Mesenteric fat pad (tissue), 1 donor: ENCODE measurements at regions not wholly inside any gene's neighbourhood (a gene's known extent, or its start where the extent isn't known, plus 50 kb on each side); places are given as distances from the start of the nearest gene placed in this dataset.
A peak's percentile ranks its signal among the peaks of the same experiment; 100 is the strongest.

ENCODE experiments used
- DNase-seq: peaks from one replicate; pipeline ENCODE4 v3.0.0-alpha.2; 2020; ENCODE audit warnings: low spot score
- donor health status: DM: yes; HTN: yes; CAD: no.

DNA sequence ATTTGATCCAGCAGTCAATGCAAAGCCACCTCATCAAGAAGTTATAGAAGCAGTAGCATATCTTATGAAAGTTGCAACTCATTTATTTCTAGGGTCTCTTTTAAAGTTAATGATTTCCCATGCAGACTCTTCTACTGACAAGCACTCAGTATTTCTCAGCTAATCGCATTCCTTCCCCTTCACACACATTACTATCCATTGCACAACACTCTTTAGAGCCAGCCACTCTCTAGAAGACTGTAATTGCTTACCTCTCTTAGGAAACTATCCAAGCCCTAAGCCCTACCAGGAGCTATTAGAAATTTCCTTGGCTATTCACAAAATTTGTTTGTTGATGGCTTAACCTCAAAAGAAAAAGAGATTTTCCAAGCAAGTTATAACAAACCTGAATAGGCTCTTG, 106.0 kb downstream of the ADAMTS1 start:
- DNase-seq, result no peak

DNA sequence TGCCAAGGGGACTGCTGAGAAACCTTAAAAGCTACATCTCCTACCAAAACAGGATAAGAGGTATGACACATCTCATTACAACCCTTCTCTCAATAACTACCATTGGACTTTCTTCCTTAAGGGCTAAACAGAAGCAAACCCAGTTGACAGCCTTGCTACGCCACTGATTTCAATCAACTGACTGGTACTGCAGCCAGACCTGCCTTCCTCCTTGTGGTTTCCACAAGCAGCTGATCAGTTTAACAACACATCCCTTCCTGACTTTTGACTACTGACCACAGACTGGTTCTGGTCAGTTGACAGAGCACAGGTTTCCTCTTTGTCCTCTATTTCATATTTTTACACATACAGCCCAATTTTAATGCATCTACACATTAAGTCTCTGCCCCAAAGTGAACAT, 108.8 kb downstream of the ADAMTS1 start:
- DNase-seq, result no peak

DNA sequence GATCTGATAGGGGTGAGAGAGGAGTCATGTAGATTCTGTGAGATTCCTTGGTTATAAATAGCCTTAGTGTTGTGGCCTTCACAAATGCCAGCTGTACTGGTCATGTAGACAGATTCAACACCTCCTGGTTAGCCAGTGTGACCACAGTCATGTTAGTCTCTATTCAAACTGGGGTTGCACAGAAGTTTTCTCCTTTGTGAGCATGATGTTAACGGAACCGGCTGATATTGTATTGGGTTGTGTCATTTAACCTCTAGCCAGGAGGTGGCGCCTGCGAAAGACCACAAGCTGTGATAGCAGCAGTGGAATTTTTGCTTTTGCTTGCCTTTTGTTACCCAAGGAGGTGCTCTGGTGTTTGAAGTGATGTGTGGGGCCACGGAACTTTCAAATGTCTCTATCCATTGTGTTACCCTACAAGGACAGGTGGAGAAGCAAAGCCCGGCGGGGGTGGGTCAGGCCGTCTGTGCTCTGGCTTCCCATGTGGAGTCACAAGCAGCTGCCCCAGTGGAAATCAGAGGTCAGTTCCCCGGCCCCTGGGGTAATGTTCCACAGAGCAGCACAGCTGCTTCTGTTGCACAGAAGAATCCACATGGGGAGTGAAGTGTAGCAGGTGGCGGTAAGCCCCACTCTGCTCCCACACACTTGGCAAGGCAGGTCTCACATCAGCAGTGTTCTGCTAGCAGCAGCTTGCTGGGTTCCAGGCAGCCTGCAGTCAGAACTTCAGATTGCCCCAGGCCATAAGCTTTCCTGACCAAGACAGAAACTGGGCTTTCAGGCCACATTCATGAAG, 112.6 kb downstream of the ADAMTS1 start:
- no peak for DNase-seq

DNA sequence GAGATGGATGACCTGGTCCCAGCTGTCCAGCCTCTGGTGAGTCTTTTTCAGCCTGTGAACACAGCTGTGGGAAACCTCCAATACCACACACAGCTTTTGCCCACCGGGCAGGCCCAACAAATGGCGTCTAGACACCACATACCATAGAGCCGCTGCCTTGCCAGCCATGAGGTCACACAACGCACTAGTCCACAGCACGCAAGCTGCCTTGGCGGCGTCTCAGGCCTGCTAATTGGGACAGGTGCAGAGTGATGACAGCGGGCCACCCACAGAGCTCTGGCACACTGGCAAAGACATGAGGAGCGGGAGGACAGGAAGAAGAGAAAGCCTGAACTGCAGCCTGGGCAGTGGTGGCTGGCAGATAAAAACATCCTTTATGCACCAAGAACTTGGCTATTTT, 125.5 kb downstream of the ADAMTS1 start:
- no peak for DNase-seq

DNA sequence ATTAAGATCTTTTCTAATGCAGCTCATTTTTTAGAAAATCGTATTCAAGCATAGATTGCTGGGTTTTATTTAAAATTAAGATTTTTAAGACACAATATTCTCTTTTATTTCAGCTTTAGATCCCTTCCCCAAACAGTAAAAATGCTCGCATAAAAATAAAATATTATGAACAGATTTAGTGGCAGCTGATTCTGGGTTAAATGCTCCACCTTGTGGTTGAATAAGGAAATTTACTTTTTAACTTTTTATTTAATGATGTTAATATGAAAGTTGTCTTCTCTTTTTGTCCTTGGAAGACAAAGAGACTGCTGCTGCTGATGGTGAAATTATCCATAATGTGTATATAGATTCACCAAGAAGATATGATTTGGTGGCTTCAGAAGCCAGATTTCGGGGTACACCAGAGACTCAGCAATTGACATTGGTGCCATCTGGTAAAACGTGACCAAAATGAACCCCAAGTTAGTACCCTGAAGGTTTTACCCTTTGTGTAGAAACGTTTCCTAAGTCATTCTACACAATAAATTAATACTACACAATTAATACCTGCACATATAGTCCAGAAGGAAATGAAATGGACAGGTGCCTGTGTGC, 128.0 kb downstream of the ADAMTS1 start:
- DNase-seq, result no peak

DNA sequence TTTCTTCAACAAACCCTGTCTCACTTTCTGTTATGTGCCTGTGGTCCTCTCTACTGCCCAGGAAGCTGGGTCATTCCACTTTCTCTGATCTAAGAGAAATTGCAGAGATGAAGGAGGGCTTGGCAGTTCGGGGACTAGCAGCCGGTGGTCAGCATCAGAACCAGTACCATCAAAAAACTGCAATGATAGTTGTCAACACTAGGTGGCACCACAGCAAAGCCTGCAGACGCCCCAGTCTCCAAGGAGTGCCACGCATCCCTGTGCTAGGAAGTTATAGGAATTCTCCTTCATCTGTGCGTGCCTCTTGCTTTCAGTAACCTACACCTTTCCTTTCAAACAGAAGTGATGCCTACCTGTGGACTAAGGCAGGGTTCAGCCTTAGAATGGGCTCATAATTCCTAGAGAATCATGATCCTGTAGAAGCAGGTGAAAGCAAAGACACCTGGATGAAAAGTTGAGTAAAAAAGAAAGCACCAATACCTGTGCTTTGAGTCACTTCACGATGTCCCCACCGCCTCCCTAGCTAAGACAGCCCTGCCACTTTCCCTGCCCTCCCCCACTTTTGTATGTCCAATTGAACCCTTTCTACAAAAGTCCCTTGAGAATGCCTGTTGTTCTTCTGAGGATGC, 129.2 kb downstream of the ADAMTS1 start:
- DNase-seq, result no peak

DNA sequence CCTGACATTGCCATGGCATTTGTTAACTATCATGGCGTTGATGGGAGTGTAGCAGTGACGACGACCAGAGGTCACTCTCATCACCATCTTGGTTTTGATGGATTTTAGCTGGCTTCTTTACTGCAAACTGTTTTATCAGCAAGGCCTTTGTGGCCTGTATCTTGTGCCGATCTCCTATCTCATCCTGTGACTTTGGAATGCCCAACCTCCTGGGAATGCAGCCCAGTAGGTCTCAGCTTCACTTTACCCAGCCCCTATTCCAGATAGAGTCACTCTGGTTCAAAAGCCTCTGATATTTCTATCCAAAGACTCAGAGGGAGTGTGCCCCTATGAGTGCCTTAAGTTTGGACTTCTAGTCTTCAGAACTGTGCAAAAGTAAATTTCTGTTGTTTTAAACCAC, 130.1 kb downstream of the ADAMTS1 start:
- DNase-seq, result no peak

DNA sequence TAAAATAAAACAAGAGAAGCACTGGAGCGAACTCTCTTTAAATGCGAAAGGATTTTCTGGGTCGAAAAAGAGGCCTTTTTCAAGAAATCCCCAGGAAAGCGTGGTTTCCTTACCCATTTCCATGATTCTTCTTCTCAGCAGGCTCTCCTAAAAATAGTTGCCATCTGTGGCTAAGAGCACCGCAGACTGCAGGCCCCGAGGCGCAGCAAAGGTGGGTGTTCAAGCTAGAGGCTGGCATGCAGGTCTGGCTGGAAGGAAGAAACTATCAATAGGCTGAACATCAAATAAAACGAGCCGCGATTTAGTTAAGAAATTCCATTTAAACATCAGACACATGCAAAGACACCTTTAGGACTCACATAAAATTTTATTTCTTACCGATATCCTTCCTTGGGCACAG, 135.1 kb downstream of the ADAMTS1 start:
- DNase-seq, result peak; percentile 30

DNA sequence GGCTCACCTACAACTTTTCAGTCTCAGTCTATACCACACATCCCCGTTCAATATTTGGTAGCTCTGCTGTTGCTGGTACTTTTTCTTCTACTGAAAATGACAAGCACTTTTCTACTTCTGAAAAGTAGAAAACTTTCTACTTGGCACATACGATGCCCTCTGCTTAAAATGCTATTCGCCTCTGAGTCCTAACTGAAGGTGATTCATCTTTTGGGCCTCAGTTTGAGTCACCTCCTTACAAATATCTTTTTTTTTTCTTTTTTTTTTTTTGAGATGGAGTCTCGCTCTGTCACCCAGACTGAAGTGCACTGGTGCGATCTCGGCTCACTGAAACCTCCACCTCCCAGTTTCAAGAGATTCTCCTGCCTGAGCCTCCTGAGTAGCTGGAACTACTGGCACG, 136.0 kb upstream of the CYYR1 start:
- DNase-seq, result no peak

DNA sequence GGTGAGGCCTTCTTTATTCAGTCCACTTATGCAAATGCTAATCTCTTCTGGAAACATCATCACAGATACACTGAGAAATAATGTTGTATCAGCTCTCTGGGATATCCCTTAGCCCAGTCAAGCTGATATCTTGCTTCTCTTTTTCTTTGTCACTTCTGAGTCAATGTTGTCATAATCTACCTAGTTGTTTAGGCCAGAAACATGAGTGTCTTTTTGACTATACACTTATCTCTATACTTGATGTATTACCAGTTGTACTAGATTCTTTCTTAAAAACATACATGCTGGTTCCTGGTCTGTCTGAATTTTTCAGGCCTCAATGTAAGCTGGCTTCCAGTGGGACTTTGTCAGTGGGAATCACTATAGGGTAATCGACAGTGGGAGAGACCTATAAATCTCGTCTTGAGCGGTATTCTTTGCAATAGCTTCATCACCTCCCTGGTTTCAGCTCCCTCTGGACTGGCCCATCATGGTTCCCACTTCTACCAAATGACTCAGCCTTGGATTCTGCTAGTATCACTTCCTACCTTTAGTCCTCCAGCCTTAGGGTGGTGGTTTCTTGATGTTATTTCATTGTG, 135.2 kb upstream of the CYYR1 start:
- no peak for DNase-seq

DNA sequence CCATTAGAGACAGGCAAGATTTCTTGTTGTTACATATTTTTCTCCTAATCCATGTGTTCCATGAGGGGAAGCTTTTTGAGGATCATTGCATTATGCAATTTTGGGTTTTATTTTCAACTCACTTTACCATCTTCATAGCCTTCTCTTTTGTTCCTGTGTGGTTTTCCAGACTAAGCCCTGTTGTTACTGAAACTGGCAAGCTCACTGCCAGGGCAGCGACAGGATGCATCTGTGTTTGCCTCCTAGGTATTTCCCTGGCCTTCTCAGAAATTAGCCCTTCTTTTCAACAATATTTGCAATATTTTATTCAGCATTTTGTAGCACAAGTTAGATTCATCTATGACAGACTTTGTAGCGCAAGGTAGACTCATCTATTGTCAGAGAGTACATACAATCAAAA, 134.2 kb upstream of the CYYR1 start:
- DNase-seq, result no peak

DNA sequence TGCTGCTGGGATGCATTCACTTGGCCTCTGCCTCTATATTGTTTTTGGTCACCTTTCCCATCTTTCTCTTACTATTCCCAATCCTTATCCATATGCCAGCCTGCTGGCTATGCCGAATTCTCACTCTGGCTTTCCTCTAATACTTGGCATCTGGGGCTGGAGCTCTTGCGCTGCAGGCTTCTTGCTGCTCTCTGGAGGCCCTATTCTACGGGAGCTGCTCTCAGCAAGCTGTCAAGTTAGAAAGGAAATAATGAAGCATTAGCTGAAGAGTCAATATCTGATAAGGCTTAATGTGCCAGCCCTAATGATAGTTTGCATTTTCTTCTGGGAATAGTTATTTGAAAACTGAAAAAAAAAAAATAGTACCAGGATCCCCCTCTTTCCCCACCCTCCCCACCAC, 125.3 kb upstream of the CYYR1 start:
- no peak for DNase-seq

DNA sequence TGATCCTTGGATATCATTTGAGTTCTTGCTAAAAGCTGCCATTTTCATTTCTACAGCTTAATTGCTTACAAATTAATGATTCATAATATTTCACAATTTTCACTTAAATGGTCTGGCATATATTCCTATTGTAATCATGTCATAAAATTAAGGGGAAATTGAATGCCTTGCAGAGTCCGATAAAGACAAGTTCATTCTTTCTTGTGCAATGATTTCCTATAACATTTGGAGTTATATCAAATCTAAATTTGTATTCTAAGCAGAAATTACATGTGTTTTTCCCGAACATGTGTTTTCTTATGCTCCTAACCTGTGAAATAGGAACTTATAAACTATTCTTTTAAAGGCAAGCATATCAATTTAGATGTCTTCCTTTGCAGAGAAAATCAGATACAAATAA, 118.3 kb upstream of the CYYR1 start:
- DNase-seq, result no peak

DNA sequence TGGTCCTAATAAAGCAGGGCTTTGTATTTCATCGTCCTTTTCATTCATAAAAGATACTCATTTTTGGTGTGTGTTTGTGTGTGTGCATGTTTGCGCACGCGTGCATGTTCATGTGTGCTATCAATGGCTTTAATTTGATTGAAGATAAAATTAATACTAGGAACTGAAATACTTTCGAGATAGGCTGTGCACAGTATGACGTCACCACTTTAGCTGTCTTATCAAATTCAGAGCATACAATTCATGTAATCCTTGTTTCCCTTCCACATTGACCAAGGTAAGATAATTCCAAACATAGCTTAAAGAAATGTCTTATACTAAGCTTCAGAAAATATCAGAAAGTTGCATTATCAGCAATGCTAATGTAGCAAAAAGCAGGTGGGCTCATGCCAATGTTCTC, 113.6 kb upstream of the CYYR1 start:
- no peak for DNase-seq

DNA sequence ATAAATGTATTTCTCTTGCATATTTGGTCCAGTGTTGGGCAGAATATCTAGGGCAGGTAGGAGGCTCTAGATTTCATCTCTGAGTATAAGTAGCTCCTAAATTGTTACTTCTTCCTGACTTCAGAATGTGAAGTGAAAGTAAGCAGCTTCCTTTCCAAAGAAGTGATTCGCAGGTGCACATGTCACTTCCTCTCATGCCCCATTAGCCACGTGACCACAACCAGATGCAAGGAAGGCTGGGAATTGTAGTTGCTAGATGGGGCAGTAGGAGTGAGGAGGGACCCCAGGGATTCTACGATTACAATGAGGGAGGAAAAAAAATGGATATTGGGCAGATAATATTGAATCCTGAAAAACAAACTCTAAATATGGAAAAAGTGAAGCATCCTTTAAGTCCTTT, 113.2 kb upstream of the CYYR1 start:
- DNase-seq, result no peak

DNA sequence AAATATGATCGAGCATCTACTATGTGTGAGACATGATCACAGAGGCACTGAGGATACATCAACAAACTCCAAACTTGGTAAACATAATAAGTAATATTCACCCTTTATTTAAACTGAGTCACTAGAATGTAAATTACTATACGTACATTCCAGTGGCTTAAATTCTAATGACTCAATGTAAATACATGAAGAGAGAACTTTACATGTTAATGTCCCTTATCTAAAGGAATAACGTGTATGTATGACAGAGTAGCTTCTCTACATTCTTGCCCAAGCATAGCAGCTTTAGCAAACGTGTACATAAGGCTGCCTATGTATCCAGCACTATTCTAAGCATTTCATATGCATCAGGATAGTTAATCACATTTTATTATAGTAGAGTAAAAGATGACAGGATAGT, 111.8 kb upstream of the CYYR1 start:
- DNase-seq, result no peak

DNA sequence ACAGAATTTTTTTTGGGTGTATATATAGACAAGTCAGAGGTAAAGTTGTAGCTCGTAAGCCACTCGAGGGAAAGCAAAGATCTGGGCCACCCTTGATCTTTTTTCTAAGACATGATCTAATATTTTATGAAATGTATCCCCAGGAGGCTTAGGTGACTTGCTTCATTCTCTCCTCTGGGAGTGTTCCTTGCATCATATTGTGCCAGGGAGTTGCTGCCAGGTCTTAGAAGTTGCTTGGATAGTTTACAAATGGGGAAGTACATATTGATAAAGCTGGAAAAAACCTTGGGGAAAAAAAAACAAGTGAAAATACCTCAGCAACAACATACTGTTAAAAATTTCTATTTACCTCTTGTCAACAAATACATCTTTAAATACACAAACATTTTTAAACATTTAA, 110.9 kb upstream of the CYYR1 start:
- DNase-seq, result no peak

DNA sequence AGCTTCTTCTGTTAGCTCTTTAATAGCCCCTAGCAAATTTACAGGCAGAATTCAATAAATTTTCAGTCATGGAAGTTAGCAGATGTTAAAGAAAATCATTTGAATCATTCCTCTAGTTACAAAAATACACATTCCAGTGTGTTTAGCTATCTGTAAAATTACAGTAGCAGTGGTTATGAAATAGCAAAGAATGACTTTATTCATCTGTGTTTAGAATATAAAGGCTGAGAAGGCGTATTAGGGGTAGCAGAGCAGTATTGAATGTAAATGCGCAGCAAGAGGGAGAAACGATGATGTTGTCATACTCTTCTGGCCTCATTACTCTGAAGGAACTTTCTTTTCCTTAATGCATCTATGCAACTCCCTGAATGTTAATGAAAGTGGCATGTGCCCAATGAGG, 106.2 kb upstream of the CYYR1 start:
- no peak for DNase-seq

DNA sequence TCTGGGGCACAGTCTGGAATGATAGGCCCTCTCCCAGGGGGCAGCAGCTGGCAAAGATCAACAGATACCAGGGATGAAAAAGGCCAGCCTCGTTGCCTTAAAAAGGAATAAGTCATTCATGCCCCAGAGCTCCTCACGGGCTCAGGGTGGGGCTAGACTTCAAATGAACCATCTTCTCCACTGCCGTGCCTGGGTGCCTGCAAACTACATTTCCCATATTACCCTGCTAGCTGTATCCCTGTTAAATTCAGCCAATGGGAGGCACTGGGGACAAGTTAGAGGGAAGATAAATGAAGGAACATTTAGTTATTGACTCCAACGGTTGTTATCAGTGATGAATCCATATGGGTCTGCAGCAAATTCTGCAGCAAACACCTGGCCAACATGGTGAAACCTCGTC, 101.2 kb upstream of the CYYR1 start:
- DNase-seq, result no peak

DNA sequence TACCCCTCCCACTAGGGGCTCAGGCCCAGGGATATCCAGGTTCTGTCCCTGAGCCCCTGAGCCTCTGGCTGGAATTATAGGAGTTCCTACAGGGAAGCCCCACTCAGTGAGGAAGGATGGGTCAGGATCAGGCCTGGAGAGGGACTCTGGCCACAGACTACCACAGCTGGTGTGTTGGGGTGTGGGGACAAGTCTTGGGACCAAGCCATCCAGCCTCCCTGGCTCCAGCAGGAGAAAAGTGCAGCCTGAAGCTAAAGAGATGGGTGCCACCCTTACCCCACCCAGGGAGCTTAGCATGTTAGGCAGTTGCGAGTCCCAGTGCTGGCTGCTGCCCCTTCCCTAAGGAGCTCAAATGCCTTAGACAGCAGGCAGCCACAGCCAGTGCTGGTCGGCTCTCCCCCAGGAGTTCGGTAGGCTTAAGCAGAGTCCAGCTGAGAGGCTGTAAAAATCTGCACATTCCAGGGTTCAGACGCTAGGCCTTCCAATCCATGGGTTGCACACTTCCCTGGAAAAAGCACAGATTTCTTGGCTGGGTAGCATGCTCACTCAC, 96.2 kb upstream of the CYYR1 start:
- DNase-seq, result no peak

DNA sequence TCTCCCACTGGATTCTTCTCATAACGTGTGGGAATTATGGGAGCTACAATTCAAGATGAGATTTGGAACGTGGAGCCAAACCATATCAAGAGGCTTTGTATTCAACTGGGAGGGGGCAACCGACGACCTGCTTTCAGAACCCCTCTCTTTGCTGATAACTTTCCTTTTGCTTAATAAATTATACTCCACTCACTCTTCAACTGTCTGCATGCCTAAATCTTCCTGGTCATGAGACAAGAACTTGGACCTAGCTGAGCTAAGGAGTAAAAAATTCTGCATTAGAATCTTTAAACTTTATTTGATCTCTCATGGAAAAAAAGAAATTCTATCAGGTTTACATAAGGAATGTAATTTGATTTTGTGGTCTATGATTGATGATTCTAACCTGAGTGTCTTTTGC, 86.7 kb upstream of the CYYR1 start:
- no peak for DNase-seq

DNA sequence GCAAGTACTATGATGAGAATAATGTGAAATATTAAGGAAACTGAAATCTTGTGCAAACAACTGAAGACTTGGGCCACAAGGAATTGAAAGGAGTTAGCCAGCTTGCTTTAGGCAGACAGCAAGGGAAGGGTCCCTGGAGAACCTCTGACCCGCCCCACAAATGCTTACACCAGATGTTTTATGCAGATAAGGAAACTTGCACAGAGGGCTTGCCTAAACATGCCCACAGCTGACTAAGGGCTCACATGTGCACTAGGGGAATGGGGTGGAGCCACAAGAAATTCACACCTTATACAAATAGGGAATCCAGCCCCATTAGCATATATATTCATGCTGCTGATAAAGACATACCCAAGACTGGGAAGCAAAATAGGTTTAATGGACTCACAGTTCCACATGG, 86.1 kb upstream of the CYYR1 start:
- no peak for DNase-seq
